ENCODE measurements at regions not wholly inside any gene's neighbourhood (a gene's known extent, or its start where the extent isn't known, plus 50 kb on each side); places are given as distances from the start of the nearest gene placed in this dataset.

DNA sequence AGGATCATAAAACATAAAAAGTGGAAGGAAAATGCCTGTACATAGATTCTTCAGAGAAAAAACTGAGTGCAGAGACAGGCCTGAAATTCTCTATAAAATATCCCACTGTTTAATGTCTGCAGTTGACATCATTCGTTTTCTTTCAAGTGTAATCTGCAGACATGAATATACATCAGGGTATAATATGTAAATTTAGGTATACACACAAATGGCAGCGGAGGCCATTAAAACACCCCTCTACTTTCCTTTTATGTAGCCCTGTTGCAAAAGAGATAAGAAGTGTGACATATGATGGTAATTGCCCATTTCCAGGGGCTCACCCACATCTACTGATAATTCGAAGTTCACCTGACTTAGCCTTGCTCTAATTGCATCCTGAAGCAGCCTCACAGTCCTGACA lies 164.3 kb downstream of the SLC24A2 start:
- no peak for TF ChIP-seq POLR2A (IDR thresholded peaks at IDR 0.05)
- TF ChIP-seq, protein P1, sequence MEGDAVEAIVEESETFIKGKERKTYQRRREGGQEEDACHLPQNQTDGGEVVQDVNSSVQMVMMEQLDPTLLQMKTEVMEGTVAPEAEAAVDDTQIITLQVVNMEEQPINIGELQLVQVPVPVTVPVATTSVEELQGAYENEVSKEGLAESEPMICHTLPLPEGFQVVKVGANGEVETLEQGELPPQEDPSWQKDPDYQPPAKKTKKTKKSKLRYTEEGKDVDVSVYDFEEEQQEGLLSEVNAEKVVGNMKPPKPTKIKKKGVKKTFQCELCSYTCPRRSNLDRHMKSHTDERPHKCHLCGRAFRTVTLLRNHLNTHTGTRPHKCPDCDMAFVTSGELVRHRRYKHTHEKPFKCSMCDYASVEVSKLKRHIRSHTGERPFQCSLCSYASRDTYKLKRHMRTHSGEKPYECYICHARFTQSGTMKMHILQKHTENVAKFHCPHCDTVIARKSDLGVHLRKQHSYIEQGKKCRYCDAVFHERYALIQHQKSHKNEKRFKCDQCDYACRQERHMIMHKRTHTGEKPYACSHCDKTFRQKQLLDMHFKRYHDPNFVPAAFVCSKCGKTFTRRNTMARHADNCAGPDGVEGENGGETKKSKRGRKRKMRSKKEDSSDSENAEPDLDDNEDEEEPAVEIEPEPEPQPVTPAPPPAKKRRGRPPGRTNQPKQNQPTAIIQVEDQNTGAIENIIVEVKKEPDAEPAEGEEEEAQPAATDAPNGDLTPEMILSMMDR (IDR thresholded peaks at IDR 0.05), result no peak
